ENCODE measurements at regions not wholly inside any gene's neighbourhood (a gene's known extent, or its start where the extent isn't known, plus 50 kb on each side); places are given as distances from the start of the nearest gene placed in this dataset.

DNA sequence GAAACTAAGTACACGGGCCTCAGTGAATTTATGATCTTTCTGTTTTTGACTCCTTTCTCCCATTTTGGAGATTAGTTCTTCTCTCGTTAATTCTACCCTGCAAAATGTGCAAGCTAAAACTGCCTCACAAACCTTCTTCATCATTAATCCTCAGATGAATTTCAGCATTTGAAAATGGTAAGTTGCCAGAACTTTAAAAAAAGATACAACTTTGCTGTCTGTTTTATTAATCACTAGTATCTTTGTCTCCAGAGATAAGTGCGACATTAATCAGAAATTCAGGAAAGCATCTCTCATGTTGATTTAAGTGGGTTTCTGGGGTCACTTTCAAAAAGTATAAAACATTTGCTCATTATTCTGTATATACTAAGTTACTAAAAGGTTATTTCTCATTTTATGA lies 227.0 kb upstream of the RXFP2 start:
- TF ChIP-seq NFIX (CRISPR knock-in tag; IDR thresholded peaks at IDR 0.05; ENCODE audit: low read depth) (no peak), ZNF75A (CRISPR knock-in tag; IDR thresholded peaks at IDR 0.05) (no peak), TEAD4 (IDR thresholded peaks at IDR 0.05; ENCODE audit: low read length) (no peak), TEAD4 (CRISPR knock-in tag; IDR thresholded peaks at IDR 0.05; ENCODE audit: borderline replicate concordance) (no peak), NFYB (IDR thresholded peaks at IDR 0.05; ENCODE audit: extremely low read depth, insufficient read length) (no peak), POLR2A (conservative IDR thresholded peaks at IDR 0.05) (no peak), RFX5 (IDR thresholded peaks at IDR 0.05; ENCODE audit: low read depth, low read length) (no peak), EZH2 (IDR thresholded peaks at IDR 0.05; ENCODE audit: borderline replicate concordance, low read depth, low read length) (no peak), POLR2AphosphoS5 (IDR thresholded peaks at IDR 0.05; ENCODE audit: control insufficient read depth, insufficient read depth, low read depth, low read length) (no peak), ELF1 (tag; IDR thresholded peaks at IDR 0.05) (no peak), ZBTB8A (IDR thresholded peaks at IDR 0.05; ENCODE audit: partially characterized antibody) (no peak)
- TF ChIP-seq, protein P1, sequence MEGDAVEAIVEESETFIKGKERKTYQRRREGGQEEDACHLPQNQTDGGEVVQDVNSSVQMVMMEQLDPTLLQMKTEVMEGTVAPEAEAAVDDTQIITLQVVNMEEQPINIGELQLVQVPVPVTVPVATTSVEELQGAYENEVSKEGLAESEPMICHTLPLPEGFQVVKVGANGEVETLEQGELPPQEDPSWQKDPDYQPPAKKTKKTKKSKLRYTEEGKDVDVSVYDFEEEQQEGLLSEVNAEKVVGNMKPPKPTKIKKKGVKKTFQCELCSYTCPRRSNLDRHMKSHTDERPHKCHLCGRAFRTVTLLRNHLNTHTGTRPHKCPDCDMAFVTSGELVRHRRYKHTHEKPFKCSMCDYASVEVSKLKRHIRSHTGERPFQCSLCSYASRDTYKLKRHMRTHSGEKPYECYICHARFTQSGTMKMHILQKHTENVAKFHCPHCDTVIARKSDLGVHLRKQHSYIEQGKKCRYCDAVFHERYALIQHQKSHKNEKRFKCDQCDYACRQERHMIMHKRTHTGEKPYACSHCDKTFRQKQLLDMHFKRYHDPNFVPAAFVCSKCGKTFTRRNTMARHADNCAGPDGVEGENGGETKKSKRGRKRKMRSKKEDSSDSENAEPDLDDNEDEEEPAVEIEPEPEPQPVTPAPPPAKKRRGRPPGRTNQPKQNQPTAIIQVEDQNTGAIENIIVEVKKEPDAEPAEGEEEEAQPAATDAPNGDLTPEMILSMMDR (IDR thresholded peaks at IDR 0.05 in 2 of 3, conservative IDR thresholded peaks at IDR 0.05 in 1 of 3; ENCODE audit: insufficient read depth in 2 of 3, low read depth in 1 of 3, low read length in 3 of 3) = no peak
- TF ChIP-seq, protein P2, sequence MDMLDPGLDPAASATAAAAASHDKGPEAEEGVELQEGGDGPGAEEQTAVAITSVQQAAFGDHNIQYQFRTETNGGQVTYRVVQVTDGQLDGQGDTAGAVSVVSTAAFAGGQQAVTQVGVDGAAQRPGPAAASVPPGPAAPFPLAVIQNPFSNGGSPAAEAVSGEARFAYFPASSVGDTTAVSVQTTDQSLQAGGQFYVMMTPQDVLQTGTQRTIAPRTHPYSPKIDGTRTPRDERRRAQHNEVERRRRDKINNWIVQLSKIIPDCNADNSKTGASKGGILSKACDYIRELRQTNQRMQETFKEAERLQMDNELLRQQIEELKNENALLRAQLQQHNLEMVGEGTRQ (CRISPR knock-in tag; IDR thresholded peaks at IDR 0.05) = no peak
- TF ChIP-seq, protein P3, sequence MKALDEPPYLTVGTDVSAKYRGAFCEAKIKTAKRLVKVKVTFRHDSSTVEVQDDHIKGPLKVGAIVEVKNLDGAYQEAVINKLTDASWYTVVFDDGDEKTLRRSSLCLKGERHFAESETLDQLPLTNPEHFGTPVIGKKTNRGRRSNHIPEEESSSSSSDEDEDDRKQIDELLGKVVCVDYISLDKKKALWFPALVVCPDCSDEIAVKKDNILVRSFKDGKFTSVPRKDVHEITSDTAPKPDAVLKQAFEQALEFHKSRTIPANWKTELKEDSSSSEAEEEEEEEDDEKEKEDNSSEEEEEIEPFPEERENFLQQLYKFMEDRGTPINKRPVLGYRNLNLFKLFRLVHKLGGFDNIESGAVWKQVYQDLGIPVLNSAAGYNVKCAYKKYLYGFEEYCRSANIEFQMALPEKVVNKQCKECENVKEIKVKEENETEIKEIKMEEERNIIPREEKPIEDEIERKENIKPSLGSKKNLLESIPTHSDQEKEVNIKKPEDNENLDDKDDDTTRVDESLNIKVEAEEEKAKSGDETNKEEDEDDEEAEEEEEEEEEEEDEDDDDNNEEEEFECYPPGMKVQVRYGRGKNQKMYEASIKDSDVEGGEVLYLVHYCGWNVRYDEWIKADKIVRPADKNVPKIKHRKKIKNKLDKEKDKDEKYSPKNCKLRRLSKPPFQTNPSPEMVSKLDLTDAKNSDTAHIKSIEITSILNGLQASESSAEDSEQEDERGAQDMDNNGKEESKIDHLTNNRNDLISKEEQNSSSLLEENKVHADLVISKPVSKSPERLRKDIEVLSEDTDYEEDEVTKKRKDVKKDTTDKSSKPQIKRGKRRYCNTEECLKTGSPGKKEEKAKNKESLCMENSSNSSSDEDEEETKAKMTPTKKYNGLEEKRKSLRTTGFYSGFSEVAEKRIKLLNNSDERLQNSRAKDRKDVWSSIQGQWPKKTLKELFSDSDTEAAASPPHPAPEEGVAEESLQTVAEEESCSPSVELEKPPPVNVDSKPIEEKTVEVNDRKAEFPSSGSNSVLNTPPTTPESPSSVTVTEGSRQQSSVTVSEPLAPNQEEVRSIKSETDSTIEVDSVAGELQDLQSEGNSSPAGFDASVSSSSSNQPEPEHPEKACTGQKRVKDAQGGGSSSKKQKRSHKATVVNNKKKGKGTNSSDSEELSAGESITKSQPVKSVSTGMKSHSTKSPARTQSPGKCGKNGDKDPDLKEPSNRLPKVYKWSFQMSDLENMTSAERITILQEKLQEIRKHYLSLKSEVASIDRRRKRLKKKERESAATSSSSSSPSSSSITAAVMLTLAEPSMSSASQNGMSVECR (CRISPR knock-in tag; IDR thresholded peaks at IDR 0.05) = no peak
- TF ChIP-seq, protein P4, sequence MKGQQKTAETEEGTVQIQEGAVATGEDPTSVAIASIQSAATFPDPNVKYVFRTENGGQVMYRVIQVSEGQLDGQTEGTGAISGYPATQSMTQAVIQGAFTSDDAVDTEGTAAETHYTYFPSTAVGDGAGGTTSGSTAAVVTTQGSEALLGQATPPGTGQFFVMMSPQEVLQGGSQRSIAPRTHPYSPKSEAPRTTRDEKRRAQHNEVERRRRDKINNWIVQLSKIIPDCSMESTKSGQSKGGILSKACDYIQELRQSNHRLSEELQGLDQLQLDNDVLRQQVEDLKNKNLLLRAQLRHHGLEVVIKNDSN (CRISPR knock-in tag; IDR thresholded peaks at IDR 0.05) = no peak

Measured in K562 (cell line).